ENCODE measurements at regions not wholly inside any gene's neighbourhood (a gene's known extent, or its start where the extent isn't known, plus 50 kb on each side); places are given as distances from the start of the nearest gene placed in this dataset.

DNA sequence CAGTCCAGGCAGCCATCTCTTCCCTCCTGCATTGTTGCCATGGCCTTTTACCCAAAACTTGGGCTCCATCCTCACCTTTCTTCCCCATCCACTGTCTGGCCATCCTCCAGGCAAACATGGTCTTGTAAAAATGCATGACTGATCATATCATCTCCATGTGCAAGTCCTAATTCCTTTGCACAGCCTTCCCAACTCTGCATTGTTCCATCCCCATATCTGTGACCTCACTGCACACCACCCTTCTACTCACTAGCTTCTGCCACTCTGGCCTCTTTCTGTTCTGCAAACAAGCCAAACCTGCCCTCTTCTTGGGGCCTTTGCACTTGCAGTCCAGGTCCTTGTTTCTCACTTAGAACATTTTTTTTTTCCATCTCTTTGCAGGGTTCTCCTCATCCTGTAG is 230.1 kb upstream of the GJB5 start:
- no peak overlapping the region for H3K4me2 ChIP-seq (ENCODE audit: low read length)
- H2AFZ ChIP-seq (ENCODE audit: low read depth, low read length, poor library complexity, severe bottlenecking), result no peak overlapping the region
- H3K27me3 ChIP-seq (ENCODE audit: insufficient read depth, low read length), result peaks cover 16% of the 10 kb centered on the region
- no peak overlapping the region for H3K27ac ChIP-seq (ENCODE audit: low read depth, low read length)
- DNase-seq (ENCODE audit: low read depth, low spot score) (no peak), ATAC-seq (no peak)
- no peak overlapping the region for H3K4me3 ChIP-seq (replicated peaks in 1 of 2; ENCODE audit: low read depth in 1 of 2, low read length in 2 of 2)
- RAD21 ChIA-PET (ENCODE audit: low non-redundant PET in 1 of 2, low total read pairs in 2 of 2, uncharacterized antibody in 2 of 2, unreplicated experiment in 2 of 2), result no interaction called here
- no peaks in the 10 kb centered on the region for H3K9me2 ChIP-seq (ENCODE audit: insufficient read depth)
- H4K20me1 ChIP-seq (ENCODE audit: insufficient read depth), result no peaks in the 10 kb centered on the region
- no peaks in the 10 kb centered on the region for H3K79me2 ChIP-seq (ENCODE audit: insufficient read depth, low read length)
- POLR2A ChIA-PET, result no interaction called here
- H3K36me3 ChIP-seq (ENCODE audit: control insufficient read depth in 1 of 2, insufficient read depth in 2 of 2, low read length in 2 of 2), result no peaks in the 10 kb centered on the region
- BruUV-seq (replicated peaks), result no TSS peak
- CTCF ChIA-PET, result no interaction called here
- H3K4me1 ChIP-seq (ENCODE audit: control insufficient read depth in 1 of 2, insufficient read depth in 2 of 2, low read length in 2 of 2), result no peaks in the 10 kb centered on the region
- intact Hi-C loops (cut with micrococcal nuclease), result no loop called here
- H3K9me3 ChIP-seq (ENCODE audit: control insufficient read depth in 1 of 2, insufficient read depth in 1 of 2, low read depth in 1 of 2, low read length in 2 of 2), result no peaks in the 10 kb centered on the region
- no peak overlapping the region for H3K9ac ChIP-seq (ENCODE audit: low read length)
- no peak for TF ChIP-seq EZH2 (IDR thresholded peaks at IDR 0.05)
- TF ChIP-seq SIN3A (IDR thresholded peaks at IDR 0.05; ENCODE audit: low read depth), result no peak
- TF ChIP-seq EZH2phosphoT487 (IDR thresholded peaks at IDR 0.05; ENCODE audit: borderline replicate concordance), result no peak
- no peak for TF ChIP-seq ZBTB33 (IDR thresholded peaks at IDR 0.05; ENCODE audit: extremely low read depth, insufficient replicate concordance, low read length)
- TF ChIP-seq SP1 (IDR thresholded peaks at IDR 0.05; ENCODE audit: low read depth), result no peak
- TF ChIP-seq POLR2A (IDR thresholded peaks at IDR 0.05; ENCODE audit: borderline replicate concordance, extremely low read depth, insufficient read depth, insufficient read length), result no peak
- no peak for TF ChIP-seq JUND (IDR thresholded peaks at IDR 0.05)
- TF ChIP-seq RAD21 (IDR thresholded peaks at IDR 0.05; ENCODE audit: low read depth), result no peak
- TF ChIP-seq YY1 (IDR thresholded peaks at IDR 0.05; ENCODE audit: extremely low read depth, insufficient replicate concordance, low read depth, low read length), result no peak
- TF ChIP-seq REST (IDR thresholded peaks at IDR 0.05; ENCODE audit: low read depth), result no peak
- TF ChIP-seq, protein P1, sequence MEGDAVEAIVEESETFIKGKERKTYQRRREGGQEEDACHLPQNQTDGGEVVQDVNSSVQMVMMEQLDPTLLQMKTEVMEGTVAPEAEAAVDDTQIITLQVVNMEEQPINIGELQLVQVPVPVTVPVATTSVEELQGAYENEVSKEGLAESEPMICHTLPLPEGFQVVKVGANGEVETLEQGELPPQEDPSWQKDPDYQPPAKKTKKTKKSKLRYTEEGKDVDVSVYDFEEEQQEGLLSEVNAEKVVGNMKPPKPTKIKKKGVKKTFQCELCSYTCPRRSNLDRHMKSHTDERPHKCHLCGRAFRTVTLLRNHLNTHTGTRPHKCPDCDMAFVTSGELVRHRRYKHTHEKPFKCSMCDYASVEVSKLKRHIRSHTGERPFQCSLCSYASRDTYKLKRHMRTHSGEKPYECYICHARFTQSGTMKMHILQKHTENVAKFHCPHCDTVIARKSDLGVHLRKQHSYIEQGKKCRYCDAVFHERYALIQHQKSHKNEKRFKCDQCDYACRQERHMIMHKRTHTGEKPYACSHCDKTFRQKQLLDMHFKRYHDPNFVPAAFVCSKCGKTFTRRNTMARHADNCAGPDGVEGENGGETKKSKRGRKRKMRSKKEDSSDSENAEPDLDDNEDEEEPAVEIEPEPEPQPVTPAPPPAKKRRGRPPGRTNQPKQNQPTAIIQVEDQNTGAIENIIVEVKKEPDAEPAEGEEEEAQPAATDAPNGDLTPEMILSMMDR (IDR thresholded peaks at IDR 0.05 in 2 of 3, conservative IDR thresholded peaks at IDR 0.05 in 1 of 3; ENCODE audit: borderline replicate concordance in 1 of 3, insufficient read depth in 1 of 3, low read depth in 2 of 3, low read length in 2 of 3), result no peak
- TF ChIP-seq POLR2AphosphoS5 (IDR thresholded peaks at IDR 0.05; ENCODE audit: low read depth, low read length), result no peak
- TF ChIP-seq SRF (IDR thresholded peaks at IDR 0.05; ENCODE audit: low read depth), result no peak
- no peak for TF ChIP-seq ATF3 (IDR thresholded peaks at IDR 0.05)
- TF ChIP-seq CBX3 (IDR thresholded peaks at IDR 0.05; ENCODE audit: low read depth), result no peak
- no peak for TF ChIP-seq CEBPB (IDR thresholded peaks at IDR 0.05; ENCODE audit: low read depth)
- TF ChIP-seq, protein P2, sequence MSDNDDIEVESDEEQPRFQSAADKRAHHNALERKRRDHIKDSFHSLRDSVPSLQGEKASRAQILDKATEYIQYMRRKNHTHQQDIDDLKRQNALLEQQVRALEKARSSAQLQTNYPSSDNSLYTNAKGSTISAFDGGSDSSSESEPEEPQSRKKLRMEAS (IDR thresholded peaks at IDR 0.05), result no peak
- TF ChIP-seq FOSL1 (IDR thresholded peaks at IDR 0.05; ENCODE audit: low read depth), result no peak

Data from HCT116 (cell line).